ENCODE measurements at regions not wholly inside any gene's neighbourhood (a gene's known extent, or its start where the extent isn't known, plus 50 kb on each side); places are given as distances from the start of the nearest gene placed in this dataset.
"Not testable (repeated sequence)": the region's sequence is repeated elsewhere in the genome, so short reads cannot be mapped to it uniquely, and the experiment has no call there.

DNA sequence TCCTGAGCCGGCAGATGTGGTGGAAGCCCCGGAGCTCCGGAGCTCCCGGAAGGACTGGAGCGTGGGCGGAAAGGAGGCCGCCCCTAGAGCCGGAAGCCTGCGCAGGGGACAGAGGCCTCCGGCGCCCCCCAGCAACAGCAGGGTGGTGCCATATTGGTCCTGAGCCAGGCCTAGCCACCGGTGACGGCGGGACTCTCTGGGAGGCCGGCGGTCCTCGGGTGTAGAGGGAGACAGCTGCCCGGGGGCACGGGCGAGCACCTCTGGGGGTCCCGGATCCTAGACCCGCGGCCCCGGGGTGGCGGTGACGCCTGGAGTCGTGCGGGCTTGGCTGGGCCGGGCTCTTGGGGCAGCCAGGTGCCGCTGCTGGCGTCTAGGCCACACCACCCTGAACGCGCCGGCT is 1472.2 kb downstream of the FOXD4L5 start:
- DNase-seq (ENCODE audit: low spot score): not testable (repeated sequence)

DNA sequence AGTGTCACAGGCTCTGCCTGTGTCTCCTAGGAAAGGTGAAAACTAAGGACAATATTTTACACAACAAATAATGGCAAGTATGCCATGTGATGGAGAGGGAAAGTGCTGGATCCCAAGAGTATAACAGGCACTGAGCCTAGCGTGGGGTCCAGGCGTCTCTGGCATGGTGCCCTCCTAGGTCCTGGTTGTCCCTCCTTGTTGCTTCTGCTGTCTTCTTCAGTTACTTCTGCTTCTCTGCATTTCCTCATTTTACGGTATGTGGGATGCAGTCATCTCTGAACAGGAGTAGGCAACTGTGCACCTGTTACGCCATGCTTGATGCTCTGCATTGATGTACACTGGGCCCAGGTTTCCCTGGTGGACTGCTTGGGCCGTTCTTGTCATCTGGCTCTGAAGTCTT is 1480.8 kb downstream of the FOXD4L5 start:
- not testable (repeated sequence) for DNase-seq (ENCODE audit: low spot score)

DNA sequence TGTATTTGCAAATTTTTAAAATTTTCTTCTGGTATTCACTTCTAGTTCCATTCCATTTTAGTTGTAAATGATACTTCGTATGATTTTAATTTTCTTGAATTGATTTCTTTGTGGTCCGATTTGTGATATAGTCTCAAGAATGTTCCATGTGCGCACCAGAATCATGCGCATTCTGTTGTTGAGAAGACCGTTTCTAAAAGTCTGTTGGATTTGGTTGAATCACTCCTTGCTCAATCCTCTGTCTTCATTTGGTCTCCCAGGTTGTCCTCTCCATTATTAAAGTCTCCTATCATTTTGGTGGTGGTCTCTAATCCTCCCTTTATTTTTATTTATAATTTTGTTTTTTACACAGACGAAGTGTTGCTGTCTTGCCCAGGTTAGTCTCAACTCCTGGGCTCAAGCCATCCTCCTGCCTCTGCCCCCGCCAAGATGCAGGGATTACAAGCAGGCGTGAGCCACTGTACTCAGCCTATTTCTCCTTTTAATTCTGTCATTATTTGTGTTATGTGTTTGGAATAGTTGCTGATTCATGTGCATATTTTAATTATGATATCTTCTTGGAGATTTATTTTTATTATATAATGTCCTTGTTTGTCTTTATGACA is 1490.8 kb downstream of the FOXD4L5 start:
- DNase-seq (ENCODE audit: low spot score): not testable (repeated sequence)

DNA sequence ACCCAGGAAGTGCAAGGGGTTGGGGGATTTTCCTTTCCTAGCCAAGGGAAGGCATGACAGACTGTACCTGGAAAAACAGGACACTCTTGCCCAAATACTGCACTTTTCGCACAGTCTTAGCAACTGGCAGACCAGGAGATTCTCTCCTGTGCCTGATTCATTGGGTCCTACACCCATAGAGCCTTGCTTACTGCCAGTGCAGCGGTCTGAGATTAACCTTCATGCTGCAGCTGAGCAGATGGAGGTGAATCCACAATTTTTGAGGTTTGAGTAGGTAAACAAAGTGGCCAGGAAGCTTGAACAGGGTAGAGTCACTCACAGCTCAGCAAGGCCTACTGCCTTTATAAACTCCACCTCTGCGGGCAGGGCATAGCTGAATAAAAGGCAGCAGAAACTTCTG is 1497.6 kb downstream of the FOXD4L5 start:
- DNase-seq (ENCODE audit: low spot score): not testable (repeated sequence)

DNA sequence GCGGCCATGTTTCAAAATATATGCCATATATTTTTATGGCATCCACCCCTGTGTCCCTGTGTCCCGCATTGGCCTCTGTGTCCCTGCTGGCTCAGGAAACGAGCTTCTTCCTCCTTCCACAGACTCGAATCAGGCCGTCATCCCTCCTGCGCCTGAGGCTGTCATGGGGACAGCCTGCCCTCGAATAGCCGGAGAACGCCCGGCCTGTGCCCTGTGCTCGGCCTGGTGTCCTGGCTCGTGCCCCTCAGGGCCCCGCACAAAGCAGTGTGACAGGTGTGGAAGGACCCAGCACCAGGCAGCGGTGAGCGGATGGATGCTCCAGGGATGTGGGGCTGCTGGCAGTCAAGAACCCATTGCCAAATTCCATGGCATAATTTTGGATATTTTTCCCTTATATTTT is 1500.0 kb downstream of the FOXD4L5 start:
- not testable (repeated sequence) for DNase-seq (ENCODE audit: low spot score)

DNA sequence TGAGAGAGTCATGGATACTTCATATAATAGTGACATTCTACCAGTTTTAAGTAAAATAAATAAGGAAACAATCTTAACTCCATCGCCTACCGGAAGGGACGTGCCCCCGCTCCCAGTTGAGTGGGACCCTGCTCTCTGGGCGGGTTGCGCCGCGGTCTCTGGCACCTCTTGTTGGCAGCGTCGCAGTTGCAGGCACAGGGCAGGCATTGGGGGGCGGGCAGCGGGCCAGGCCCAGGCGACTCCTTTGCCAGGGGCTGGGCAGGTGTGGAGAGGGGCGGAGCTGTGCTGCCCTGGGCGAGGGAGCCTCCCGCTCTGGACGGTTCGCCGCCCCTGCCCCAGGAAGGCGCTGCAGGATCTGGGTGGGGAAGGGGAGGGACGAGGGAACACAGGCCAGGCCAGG is 1500.6 kb downstream of the FOXD4L5 start:
- not testable (repeated sequence) for DNase-seq (ENCODE audit: low spot score)

DNA sequence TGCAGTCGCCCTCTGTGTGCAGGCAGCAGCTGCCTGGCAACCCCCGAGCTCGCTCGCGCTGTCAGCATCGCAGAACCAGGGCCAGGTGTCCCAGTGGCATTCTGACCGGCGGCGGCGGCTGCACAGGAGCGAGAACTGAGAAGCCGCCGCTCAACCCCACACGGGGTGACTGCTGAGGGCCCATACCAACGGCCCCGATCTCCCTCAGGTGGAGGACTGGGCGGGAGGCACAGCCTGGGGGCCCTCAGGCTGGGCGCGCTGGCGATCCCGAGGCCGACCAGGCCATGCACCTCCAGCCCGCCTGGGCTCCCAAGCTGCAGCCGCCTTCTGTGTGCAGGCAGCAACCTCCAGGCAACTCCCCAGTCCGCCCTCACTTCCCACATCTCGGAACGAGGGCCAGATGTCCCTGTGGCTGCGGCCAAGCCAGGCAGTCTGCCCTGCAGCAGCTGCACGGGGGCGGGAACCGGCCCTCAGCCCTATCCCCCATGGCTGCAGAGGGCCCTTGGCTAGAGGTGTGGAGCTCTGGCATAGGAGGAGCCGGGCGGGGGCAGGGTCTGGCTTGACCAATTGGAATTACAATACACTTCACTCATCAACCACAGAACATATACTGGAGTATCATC is 1503.1 kb downstream of the FOXD4L5 start:
- not testable (repeated sequence) for DNase-seq (ENCODE audit: low spot score)

DNA sequence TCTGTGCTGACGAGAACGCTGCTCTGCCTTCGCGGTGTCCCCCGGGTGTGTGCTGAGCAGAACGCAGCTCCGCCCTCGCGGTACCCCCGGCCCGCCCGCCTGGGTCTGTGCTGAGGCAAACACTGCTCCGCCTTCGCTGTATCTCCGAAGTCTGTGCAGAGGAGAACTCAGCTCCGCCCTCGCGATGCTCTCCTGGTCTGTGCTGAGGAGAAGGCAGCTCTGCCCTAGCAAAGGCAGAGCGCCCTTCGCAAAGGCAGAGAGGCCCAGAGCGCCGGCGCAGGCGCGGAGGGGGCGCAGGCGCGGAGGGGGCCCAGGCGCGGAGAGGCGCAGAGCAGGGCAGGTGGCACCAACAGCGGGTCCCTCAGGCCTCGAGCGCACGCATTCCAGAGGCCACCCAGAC is 1503.6 kb downstream of the FOXD4L5 start:
- DNase-seq (ENCODE audit: low spot score): not testable (repeated sequence)

DNA sequence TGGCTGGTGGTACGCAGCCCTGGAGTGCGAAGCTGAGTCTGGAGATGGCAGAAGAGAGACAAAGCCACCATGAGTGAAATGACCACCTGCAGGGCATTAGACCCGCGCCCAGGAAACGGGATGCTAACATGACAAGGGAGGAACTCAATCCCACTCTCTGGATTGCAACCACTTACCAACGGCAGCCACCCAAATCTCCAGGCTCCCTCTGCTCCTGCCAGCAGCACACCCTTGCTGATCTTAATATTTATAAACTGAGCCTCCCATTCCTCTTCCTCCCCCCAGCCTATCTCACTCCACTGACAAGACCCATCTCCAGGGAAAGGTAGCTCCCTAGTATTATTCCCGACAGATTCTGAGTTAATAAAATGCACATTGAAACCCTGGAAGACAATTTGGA is 1508.8 kb downstream of the FOXD4L5 start:
- not testable (repeated sequence) for DNase-seq (ENCODE audit: low spot score)

DNA sequence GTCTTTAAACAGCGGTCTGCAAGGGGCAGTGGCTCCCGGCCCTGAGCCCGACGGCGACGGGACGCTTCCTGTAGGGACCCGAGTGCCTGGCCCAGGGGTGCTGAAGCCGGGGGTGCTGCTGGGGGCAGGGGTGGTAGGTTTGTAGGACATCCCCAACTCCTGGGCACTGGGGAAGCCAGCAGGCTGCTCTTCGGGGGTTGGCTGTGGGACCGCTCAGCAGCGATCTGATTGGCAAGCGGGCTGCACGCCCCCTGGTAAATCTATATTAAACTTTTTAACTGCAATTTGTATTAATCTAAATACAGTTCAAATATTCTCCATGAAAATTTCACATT is 1510.0 kb downstream of the FOXD4L5 start:
- not testable (repeated sequence) for DNase-seq (ENCODE audit: low spot score)

DNA sequence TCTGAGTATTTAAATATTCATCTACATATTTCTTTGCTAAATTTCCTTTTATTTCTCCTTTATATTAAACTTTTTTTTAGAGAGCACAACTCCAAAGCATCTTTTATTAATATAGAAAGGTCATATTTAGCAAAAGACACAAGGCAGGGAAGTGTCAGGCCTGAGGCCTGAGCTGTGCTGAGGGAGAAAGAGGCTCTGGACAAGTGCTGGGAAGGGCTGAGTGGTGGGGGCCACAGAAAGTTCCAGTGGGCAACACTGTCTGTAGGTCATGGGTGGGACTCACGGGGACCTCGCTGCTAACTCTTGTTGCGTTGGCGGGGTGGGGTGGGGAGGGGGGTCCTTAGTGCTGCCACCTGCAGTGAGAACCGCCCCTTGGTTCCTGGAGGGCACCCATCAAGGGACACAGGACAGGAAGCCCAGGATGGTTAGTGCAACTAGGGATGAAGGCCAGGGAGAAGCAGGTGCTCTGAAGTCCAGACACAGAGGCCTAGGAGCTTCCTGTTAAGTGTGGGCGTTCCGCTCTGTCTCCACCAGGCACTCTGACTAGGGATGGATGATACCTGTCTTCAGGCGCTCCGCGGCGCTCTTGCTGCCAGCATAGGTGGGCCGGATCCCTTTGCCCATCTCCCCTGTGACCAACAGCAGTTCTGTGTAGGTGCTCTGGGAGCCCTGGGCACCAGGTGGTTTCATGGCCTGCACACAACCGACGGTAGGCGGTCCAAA is 1510.5 kb downstream of the FOXD4L5 start:
- DNase-seq (ENCODE audit: low spot score): not testable (repeated sequence)

DNA sequence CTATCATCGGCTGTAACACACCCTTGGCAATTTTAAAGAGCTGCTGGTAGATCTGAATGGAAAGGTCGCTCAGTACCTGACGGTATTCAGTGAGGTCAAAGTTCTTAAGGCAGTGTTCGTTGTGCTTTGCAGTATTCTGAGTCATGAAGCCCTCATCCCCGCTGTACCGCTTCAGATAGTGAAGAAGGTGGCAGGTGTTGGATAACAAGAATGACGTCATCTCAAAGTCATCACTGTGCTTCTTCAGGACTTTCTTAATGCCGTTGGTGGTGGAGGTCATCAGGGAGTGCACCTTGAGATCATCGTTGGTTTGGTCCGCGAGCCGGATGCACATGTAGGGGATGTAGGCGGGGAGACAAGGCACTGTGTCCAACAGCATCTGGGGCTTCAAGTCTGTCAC is 1522.8 kb downstream of the FOXD4L5 start:
- DNase-seq (ENCODE audit: low spot score): not testable (repeated sequence)

DNA sequence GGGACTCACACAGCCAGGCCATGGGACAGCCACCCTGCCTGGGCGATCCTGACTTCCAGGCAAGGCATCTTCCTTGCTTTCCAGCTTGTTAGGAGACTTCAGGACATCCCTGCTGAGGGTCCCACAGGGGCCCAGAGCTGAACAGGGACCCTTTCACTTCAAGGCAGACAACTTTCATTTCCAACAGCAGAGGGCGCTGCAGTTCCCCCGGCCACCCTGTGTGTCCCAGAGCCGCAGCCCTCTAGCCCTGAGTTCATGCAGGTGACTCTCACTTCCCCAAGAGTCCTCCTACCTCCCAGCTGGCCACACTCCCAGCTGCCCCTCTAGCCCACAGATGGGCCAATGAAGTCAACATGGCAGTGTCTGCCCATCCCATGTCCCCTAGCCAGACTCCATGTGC is 1556.0 kb downstream of the FOXD4L5 start:
- not testable (repeated sequence) for DNase-seq (ENCODE audit: low spot score)

DNA sequence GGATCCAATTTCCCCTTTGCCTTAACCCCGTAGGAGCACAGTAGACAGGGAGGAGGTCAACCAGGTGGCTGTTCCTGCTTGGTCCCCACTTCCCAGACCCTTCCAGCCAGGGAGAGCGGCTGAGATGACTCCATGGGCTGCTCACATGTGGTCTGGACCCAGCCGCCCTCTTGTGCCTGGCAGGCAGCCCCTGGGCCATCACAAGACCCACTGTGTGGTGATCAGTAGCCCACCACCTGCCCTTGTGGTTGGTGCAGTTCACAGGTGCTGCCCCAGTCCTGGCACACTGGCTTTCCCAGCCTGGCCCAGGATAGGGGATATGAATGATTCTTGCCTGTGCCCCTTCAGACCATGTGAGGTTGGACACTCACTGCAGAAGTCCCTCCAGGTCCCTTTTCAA is 1556.7 kb downstream of the FOXD4L5 start:
- DNase-seq (ENCODE audit: low spot score): no peak

DNA sequence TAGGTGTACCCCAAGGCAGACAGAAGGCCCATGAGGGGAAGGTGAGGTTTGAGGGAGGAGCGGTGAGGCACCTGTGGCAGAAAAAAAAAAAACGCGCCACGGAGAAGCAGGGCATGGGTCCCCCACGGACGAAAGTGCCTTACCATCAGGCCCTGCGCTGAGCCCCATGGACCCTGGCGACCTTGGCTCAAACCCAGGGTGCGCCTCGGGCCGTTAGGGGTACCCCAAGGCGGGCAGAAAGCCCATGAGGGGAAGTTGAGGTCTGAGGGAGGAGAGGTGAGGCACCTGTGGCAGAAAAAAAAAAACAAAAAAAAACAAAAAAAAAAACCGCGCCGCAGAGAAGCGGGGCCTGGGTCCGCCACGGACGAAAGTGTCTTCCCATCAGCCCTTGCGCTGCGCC is 1576.7 kb downstream of the FOXD4L5 start:
- DNase-seq (ENCODE audit: low spot score): not testable (repeated sequence)

DNA sequence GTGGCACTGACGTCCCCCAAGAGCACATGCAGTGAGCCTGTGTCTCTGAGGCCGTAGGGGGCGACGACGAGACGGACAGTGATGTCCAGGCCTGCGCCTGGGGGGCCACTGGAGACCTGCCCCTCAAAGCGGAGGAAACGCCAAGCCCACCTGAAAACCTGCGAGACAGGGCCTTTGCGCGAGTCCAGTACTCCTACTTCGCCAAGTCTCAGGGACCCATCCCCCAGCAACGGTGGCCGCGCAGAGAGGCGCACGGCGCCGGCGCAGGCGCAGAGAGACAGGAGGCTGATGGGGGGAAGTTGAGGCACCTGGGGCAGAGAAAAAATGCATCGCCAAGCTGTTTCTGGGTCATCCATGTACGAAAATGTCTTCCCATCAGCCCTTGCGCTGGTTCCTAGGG is 1580.6 kb downstream of the FOXD4L5 start:
- not testable (repeated sequence) for DNase-seq (ENCODE audit: low spot score)

DNA sequence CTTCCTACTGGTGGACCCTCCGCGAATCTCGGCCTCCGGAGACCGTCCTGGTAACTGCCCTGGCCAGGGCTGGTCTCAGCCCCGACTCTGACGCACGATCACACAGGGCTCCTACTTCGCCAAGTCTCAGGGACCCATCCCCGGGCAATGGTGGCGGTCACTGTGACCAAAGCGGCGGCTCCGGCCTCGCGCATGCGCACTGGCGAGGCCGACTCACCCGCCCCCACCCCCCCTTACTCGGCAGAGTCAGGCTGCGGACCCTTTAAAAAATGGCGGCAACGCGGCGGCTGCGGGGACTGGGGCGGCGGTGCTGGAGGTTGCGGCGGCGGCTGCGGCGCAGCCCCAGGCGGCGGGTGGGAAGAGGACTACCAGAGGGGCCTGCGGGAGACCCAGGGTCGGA is 1581.3 kb downstream of the FOXD4L5 start:
- DNase-seq (ENCODE audit: low spot score): not testable (repeated sequence)

DNA sequence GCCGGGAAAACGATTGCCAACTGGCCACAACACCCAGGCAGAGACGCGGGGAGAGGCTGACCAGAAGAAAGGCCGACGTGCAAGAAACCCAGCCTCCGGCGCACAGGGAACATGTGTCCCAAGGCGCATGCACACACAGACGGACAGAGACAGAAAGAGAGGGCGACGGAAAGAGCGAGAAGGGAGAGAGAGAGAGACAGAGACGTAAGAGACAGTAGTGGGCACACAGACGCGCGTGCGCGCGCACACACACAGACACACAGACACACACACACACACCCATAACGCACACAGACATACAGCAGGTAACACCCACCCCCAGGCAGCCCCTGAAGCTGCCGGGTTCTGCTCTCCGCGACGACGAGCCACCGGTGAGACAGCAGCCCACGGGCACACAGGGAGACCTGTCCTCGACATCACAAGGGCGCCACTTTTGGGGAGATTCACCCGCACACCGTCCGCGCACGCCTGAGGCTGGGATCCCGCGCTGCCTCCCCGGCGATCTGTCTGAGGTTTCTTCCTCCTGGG is 1581.8 kb downstream of the FOXD4L5 start:
- DNase-seq (ENCODE audit: low spot score): not testable (repeated sequence)
